Stimulated activated CD4-positive, alpha-beta T cell treated with anti-CD3 and anti-CD28 coated beads, Interleukin-15, amount 100 ng/mL, for 24 hours (primary cell): ENCODE measurements at regions not wholly inside any gene's neighbourhood (a gene's known extent, or its start where the extent isn't known, plus 50 kb on each side); places are given as distances from the start of the nearest gene placed in this dataset.

ENCODE experiments used
- DNase-seq: peaks from one replicate; pipeline ENCODE4 v3.0.0-alpha.2; 2020

- DNase-seq: no peak
These were observed 1730.7 kb upstream of the FLRT2 start for GRCh38 chr14:83799233-83799632.

DNA sequence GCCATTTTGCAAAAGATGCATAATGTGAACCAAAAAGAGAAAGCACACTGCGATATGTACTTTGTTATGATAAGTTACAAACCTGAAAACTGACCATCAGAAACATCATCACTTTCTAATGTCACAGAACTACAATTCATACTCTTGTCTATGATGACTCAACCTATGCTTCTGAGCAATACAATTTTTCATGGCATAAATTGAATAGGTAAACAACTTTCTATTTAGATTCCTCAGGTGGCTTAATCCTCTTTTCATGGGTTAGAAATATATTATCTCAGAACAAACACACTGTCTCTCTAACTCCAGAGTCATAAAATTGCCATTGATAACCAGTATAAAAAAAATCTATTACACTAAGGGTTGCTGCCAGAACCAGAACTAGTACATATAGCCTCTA is 1715.0 kb upstream of the FLRT2 start:
- no peak for DNase-seq

- no peak for DNase-seq
These were observed 1713.2 kb upstream of the FLRT2 start for GRCh38 chr14:83816761-83817160.

- DNase-seq: no peak
These were observed 1704.1 kb upstream of the FLRT2 start for GRCh38 chr14:83825843-83826242.

DNA sequence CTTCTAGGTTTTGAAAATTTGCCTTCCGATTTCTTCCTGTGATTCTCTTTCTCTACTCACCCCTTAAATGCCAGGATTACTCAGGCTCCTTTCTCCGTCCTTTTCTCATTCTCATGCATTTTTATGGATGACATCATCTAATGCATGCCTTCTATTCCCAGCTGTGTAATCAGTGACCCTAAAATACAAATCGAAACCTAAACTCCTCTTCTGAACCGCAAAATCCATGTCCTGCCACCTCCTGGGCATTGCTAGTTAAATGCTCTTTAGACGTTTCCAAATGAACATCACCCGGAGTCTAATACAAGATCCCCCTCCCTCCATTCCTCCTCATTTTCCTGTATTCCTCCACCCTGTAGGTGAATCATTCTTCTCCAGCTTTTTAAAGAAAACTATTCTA is 1703.1 kb upstream of the FLRT2 start:
- DNase-seq: no peak

DNA sequence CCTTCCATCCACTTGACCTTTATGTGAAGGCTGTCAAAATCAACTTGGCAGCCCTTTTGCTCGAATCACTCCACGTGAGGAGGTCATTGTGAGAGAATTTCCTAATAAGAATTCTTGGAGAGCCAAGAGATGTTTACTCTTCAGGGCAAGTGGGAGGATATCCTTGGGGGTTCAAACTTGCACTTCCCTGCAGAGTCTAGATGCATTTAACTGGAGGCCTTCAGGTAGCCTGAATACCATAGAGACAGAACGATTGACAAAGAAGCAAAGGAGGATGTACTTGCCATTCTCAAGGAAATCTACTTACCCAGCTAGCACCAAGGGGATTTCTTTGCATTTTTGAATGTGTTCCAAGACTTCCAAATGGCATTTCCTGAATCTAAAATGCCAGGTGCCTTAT is 1702.6 kb upstream of the FLRT2 start:
- DNase-seq: no peak

GRCh38 chr14:83828406-83828805 is 1701.5 kb upstream of the FLRT2 start:
- DNase-seq: no peak

DNA sequence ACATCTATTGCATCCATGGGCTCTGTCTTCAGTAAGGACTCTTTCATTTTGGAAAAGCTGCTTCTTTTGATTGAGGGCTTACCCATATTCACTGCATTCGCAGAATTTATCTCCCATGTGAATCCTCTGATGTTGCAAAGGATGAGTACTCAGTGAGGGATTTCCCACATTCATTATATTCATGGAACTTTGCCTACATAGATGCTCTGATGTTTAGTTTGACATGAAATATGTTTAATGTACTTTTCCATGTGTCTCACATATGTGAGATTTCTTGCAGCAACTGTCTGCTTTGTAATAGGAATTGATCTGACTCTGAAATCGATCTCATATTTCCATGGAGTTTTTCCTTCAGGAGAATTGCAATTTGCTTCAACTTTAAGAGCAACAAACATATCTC is 1699.6 kb upstream of the FLRT2 start:
- DNase-seq: no peak

GRCh38 chr14:83838226-83838625 is 1691.7 kb upstream of the FLRT2 start:
- no peak for DNase-seq

DNA sequence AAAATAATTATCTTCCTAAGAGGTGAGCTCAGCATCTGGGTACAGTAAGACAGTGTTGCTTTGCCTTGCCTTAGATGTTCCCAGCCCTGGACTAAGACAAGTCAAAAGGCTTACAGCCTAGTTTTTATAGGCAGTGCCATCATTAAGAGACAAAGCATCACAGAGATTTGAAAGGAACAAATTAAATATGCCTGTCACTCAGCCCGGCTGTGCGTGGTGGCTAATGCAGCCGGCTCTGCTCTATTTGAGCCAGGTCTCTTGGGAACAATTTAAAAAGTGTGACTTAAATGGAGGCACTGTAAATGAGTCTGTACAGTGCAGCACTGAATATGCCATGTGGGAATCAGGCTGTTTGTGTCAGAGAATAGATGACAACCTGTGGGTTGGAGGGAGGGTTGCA is 1687.4 kb upstream of the FLRT2 start:
- no peak for DNase-seq

GRCh38 chr14:83847102-83847501 is 1682.8 kb upstream of the FLRT2 start:
- no peak for DNase-seq

- no peak for DNase-seq
These were observed 1679.9 kb upstream of the FLRT2 start for GRCh38 chr14:83850092-83850491.

GRCh38 chr14:83856334-83856733 is 1673.6 kb upstream of the FLRT2 start:
- DNase-seq: no peak

DNA sequence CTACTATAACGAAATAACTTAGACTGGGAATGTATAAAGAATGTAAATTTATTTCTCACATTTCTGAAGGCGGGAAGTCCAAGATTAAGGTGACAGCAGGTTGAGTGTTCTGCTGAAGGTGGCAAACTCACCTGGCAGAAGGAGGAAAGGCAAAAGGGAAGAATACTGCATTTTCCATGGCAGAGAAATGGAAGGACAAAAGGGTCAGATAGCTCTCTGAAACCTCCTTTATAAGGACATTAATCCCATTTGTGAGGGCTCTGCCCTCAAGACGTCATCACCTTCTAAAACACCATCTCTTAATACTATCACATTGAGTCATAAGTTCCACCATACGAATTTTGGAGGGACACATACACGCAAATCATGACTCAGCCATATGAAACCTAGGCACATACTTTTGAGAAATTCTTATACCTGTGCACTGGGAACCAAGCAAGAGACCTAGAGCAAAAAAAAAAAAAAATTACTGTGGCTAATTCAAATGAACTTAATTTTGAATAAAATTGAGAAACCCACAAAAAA is 1669.3 kb upstream of the FLRT2 start:
- DNase-seq: no peak

DNA sequence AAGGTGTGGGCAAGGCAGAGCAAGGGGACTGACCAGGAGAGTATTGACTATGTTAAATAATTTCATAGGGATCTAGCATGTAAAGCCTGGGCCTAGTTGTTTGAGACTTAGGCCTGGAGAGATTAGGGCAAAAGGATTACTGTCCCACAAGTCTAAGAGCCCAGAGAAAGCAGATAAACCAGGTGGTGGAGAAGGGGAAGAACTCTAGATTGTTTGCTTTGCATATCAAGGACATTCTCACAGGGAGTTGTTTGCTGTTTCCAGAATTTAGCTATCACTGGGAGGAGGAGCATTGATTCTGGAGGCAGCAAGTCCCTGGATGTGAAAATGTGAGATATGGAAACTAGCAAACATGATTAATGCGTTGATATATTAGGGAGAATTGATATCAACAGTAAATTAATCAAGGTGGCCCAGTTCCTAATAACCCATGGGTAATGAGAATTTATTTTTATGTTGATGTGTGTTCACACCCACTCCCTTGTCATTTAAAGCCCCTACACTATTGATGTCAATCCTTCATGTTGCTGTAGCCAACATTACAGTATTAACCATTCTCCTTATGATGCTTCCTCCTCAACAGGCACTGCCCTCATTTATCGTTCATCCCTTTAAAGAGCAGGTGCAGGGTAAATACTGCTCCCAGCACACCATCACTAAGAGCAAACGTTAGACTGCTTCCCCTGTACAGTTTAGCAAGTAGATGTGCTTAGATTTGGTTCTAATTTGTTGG is 1666.7 kb upstream of the FLRT2 start:
- DNase-seq: no peak

DNA sequence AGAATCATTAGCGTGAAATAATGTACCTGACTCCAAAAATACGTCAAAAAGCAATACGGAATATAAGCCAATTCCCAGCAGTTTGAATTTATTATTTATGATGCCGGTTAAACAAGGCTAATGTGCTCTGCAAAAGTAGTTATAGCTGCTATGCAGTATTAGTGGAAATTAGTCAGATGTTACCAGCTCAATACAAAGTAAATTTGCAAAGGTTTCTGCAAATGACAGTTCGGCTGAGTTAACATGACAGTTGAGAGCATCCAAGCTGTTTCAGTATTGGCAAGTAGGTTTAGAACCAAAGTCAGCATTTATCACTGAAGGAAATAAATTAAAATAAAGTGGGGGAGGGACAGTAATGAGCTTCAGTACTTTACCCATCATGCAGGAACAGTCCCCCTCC is 1665.8 kb upstream of the FLRT2 start:
- no peak for DNase-seq

- no peak for DNase-seq
These were observed 1662.2 kb upstream of the FLRT2 start for GRCh38 chr14:83867566-83868225.

- DNase-seq: no peak
These were observed 1659.2 kb upstream of the FLRT2 start for GRCh38 chr14:83870546-83871270.

DNA sequence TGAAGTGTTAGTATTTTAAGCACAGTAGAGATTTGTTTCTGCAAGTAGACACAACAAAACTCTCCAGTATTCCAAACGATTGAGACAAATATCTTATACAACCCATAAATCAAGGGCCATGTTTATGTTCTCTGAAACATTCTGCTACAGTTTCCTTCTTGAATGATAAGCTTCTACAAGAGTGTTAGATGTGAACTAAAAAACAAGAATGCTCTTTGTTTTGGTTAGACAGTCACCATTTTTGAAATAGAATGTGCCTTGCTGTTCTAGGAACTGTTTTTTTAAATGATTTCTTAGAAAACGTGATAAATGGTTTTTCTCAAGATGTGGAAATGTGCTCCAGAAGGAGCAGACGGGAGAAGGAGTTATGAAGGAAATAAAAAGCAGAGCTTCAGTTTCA is 1656.3 kb upstream of the FLRT2 start:
- DNase-seq: no peak

DNA sequence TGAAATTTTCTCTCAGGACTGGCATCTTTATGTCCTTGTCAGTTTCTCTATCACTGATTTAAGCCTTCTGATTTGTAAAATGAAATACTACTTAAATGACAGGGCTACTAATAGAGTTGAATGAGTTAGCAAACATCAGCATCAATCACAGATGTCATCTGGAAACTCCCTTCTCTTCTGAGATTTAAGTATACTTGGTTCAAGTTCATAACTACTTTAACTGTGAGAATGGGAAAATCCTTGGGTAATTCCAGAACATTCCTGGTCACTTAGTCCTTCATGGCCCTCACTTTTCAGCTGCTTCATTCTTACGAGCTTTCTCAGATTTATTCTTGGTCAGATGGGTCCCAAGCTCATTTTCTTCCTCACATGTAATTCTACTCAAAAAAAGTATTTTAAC is 1655.3 kb upstream of the FLRT2 start:
- DNase-seq: no peak

DNA sequence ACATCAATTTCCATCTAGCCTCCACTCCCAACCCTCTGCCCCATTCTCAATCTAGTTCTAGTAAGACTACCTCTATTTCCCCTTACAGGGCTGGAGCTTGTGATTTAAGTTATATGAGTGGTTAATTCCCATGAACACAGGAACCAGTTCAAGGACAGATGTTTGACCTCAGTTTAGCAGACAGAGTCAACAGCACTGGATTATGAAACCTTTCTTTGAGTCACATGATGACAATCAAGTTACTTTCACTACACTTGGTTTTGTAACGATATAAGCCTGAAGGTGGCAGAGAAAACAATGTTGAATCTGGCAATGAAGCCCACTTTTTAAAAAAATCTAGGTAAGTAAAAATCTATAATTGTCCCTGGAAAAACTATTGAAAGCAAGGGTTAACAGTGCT is 1646.2 kb upstream of the FLRT2 start:
- DNase-seq: no peak

GRCh38 chr14:83885837-83886293 is 1644.1 kb upstream of the FLRT2 start:
- no peak for DNase-seq

DNA sequence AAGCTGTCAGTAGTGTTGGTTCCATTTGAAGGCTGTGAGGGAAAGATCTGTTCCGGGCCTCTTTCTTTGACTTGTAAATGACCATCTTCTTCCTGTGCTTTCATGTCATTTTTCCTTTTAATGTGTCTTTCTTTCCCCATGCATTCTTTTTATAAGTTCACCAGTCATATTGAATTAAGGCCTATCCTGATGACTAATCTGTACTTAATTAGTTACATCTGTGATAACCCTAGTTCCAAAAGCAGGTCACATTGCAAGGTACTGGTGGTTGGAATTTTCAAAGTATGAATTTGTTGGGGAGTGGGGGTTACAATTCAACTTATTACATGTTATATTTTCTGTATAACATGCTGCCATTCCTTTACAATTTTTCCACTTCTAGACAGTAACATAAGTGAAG is 1642.1 kb upstream of the FLRT2 start:
- DNase-seq: no peak

DNA sequence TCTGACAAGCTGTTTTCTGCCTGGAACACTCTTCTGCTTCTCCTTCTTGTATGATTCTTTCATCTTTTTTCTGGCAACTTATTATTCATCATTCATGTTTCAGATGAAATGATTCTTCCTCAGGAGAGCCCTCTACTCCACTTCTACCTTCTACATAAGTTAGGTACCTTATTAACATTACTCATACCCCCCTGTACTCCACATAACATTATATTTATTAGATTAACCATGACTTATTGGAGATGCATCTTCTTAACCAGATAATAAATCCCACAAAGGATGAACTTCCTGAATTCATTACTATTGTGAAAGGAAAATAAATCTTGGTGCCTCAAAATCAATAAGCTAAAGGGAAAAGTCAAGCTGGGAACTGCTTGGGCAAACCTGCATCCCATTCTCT is 1636.5 kb upstream of the FLRT2 start:
- no peak for DNase-seq
